NCI-H2227 treated with DMSO at 0.1 percent for 48 hours (cell line): ENCODE measurements at regions not wholly inside any gene's neighbourhood (a gene's known extent, or its start where the extent isn't known, plus 50 kb on each side); places are given as distances from the start of the nearest gene placed in this dataset.
"Not testable (repeated sequence)": the region's sequence is repeated elsewhere in the genome, so short reads cannot be mapped to it uniquely, and the experiment has no call there.

Experiments
- DNase-seq: peaks from one replicate; lab custom pipeline; 2025; lab: John Stamatoyannopoulos, UW

GRCh38 chr5:89630064-89630463 is 747.1 kb upstream of the MEF2C start:
- DNase-seq = not testable (repeated sequence)

- DNase-seq = no peak
These were observed 746.1 kb upstream of the MEF2C start for GRCh38 chr5:89628876-89629635.

- no peak for DNase-seq
These were observed 733.0 kb upstream of the MEF2C start for GRCh38 chr5:89615839-89616518.

- DNase-seq = no peak
These were observed 730.4 kb upstream of the MEF2C start for GRCh38 chr5:89613222-89613956.

GRCh38 chr5:89606939-89607534 is 724.1 kb upstream of the MEF2C start:
- no peak for DNase-seq

GRCh38 chr5:89604342-89604741 is 721.4 kb upstream of the MEF2C start:
- no peak for DNase-seq

GRCh38 chr5:89601880-89602279 is 718.9 kb upstream of the MEF2C start:
- no peak for DNase-seq

GRCh38 chr5:89597878-89598277 is 714.9 kb upstream of the MEF2C start:
- no peak for DNase-seq

- DNase-seq = no peak
These were observed 713.8 kb upstream of the MEF2C start for GRCh38 chr5:89596821-89597220.

- no peak for DNase-seq
These were observed 712.1 kb upstream of the MEF2C start for GRCh38 chr5:89595056-89595455.

GRCh38 chr5:89584339-89584956 is 701.5 kb upstream of the MEF2C start:
- no peak for DNase-seq

- DNase-seq = no peak
These were observed 700.5 kb upstream of the MEF2C start for GRCh38 chr5:89583534-89583933.

GRCh38 chr5:89582768-89583339 is 699.9 kb upstream of the MEF2C start:
- no peak for DNase-seq

GRCh38 chr5:89580976-89581375 is 698.0 kb upstream of the MEF2C start:
- no peak for DNase-seq

GRCh38 chr5:89575319-89575718 is 692.3 kb upstream of the MEF2C start:
- no peak for DNase-seq

- DNase-seq = no peak
These were observed 690.4 kb upstream of the MEF2C start for GRCh38 chr5:89573345-89573744.

- no peak for DNase-seq
These were observed 689.7 kb upstream of the MEF2C start for GRCh38 chr5:89572696-89573095.

- DNase-seq = no peak
These were observed 687.6 kb upstream of the MEF2C start for GRCh38 chr5:89570557-89570956.

GRCh38 chr5:89566340-89566739 is 683.4 kb upstream of the MEF2C start:
- DNase-seq = no peak

GRCh38 chr5:89560696-89561095 is 677.7 kb upstream of the MEF2C start:
- DNase-seq = no peak

- DNase-seq = no peak
These were observed 673.4 kb upstream of the MEF2C start for GRCh38 chr5:89556215-89556913.
